ENCODE measurements at regions not wholly inside any gene's neighbourhood (a gene's known extent, or its start where the extent isn't known, plus 50 kb on each side); places are given as distances from the start of the nearest gene placed in this dataset.

- TF ChIP-seq CTCF (IDR thresholded peaks at IDR 0.05) (no peak), POLR2A (IDR thresholded peaks at IDR 0.05) (no peak)
These were observed 298.1 kb downstream of the NSUN3 start for GRCh38 chr3:94360987-94361386.
